ENCODE measurements at regions not wholly inside any gene's neighbourhood (a gene's known extent, or its start where the extent isn't known, plus 50 kb on each side); places are given as distances from the start of the nearest gene placed in this dataset.

- intact Hi-C loops (cut with DNase I), result no loop called here
- H3K9me3 ChIP-seq, result no peaks in the 10 kb centered on the region
- DNase-seq (no peak), ATAC-seq (no peak)
- H3K4me3 ChIP-seq, result no peak overlapping the region
- H3K4me1 ChIP-seq, result no peaks in the 10 kb centered on the region
- H3K27me3 ChIP-seq, result peaks cover 0 to 14% (median 0%) of the 10 kb centered on the region in 7 donors
- no peak overlapping the region for H3K27ac ChIP-seq
- no peaks in the 10 kb centered on the region for H3K36me3 ChIP-seq
- 75 to 77% methylated on average over 4 of the region's 4 CpGs for WGBS, 2 donors
- TF ChIP-seq CTCF (IDR thresholded peaks at IDR 0.05), result no peak
Observed at GRCh38 chr2:198347946-198348345, 543.6 kb downstream of the PLCL1 start.

- Histone ChIP-seq H3K27me3 (peaks cover 0 to 13% (median 0%) of the 10 kb centered on the region in 7 donors), H3K36me3 (no peaks in the 10 kb centered on the region), H3K4me1 (no peaks in the 10 kb centered on the region), H3K9me3 (no peaks in the 10 kb centered on the region), H3K4me3 (no peak overlapping the region), H3K27ac (no peak overlapping the region)
- DNase-seq, result no peak
- no peak for ATAC-seq
- WGBS, 2 donors, result 37 to 46% methylated on average over 3 of the region's 3 CpGs
- intact Hi-C loops (cut with DNase I), result no loop called here
- no peak for TF ChIP-seq CTCF (IDR thresholded peaks at IDR 0.05)
Observed at GRCh38 chr2:198347349-198347748, 543.0 kb downstream of the PLCL1 start.

- H3K9me3 ChIP-seq, result no peaks in the 10 kb centered on the region
- H3K4me1 ChIP-seq, result no peaks in the 10 kb centered on the region
- DNase-seq (no peak), ATAC-seq (no peak)
- no peak overlapping the region for H3K4me3 ChIP-seq
- no peaks in the 10 kb centered on the region for H3K36me3 ChIP-seq
- H3K27ac ChIP-seq, result no peak overlapping the region
- intact Hi-C loops (cut with DNase I), result no loop called here
- H3K27me3 ChIP-seq, result peaks cover 0 to 14% (median under 1%) of the 10 kb centered on the region in 7 donors
- no peak for TF ChIP-seq CTCF (IDR thresholded peaks at IDR 0.05)
- WGBS, 2 donors, result 87 to 94% methylated on average over 1 of the region's 1 CpG
Observed at GRCh38 chr2:198343471-198343870, 539.1 kb downstream of the PLCL1 start.

- no peaks in the 10 kb centered on the region for H3K36me3 ChIP-seq
- H3K4me3 ChIP-seq, result no peak overlapping the region
- no peak for TF ChIP-seq CTCF (IDR thresholded peaks at IDR 0.05)
- intact Hi-C loops (cut with DNase I), result no loop called here
- no peaks in the 10 kb centered on the region for H3K4me1 ChIP-seq
- H3K9me3 ChIP-seq, result no peaks in the 10 kb centered on the region
- DNase-seq (no peak), ATAC-seq (no peak)
- peaks cover 0 to 33% (median 14%) of the 10 kb centered on the region in 7 donors for H3K27me3 ChIP-seq
- WGBS, 2 donors, result 72 to 73% methylated on average over 2 of the region's 2 CpGs
- H3K27ac ChIP-seq, result no peak overlapping the region
Observed at GRCh38 chr2:198340846-198341245, 536.5 kb downstream of the PLCL1 start.
